ENCODE measurements at regions not wholly inside any gene's neighbourhood (a gene's known extent, or its start where the extent isn't known, plus 50 kb on each side); places are given as distances from the start of the nearest gene placed in this dataset.

DNA sequence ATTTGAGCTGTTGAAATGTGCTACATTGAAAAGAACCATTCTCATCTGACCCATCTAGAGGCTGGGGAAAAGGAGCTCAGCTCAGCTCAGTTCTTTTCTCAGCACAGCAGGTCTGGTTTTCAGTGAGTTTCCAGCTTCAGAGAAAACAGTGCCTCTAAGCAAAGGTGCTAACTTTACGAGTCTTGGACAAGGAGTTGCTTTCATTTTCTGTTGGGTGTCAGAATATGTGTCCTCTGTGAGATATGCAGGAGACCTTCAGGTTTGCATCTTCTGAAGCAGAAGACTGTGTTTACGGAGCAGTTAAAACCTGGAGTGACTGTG, 321.3 kb upstream of the USP24 start:
- TF ChIP-seq POLR2AphosphoS5 (IDR thresholded peaks at IDR 0.05), result no peak
- TF ChIP-seq, protein P1, sequence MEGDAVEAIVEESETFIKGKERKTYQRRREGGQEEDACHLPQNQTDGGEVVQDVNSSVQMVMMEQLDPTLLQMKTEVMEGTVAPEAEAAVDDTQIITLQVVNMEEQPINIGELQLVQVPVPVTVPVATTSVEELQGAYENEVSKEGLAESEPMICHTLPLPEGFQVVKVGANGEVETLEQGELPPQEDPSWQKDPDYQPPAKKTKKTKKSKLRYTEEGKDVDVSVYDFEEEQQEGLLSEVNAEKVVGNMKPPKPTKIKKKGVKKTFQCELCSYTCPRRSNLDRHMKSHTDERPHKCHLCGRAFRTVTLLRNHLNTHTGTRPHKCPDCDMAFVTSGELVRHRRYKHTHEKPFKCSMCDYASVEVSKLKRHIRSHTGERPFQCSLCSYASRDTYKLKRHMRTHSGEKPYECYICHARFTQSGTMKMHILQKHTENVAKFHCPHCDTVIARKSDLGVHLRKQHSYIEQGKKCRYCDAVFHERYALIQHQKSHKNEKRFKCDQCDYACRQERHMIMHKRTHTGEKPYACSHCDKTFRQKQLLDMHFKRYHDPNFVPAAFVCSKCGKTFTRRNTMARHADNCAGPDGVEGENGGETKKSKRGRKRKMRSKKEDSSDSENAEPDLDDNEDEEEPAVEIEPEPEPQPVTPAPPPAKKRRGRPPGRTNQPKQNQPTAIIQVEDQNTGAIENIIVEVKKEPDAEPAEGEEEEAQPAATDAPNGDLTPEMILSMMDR (IDR thresholded peaks at IDR 0.05 in 8 of 11, conservative IDR thresholded peaks at IDR 0.05 in 3 of 11), result no peak
- no peak for TF ChIP-seq POLR2A (IDR thresholded peaks at IDR 0.05)
